ENCODE measurements at regions not wholly inside any gene's neighbourhood (a gene's known extent, or its start where the extent isn't known, plus 50 kb on each side); places are given as distances from the start of the nearest gene placed in this dataset.
"Not testable (repeated sequence)": the region's sequence is repeated elsewhere in the genome, so short reads cannot be mapped to it uniquely, and the experiment has no call there.

DNA sequence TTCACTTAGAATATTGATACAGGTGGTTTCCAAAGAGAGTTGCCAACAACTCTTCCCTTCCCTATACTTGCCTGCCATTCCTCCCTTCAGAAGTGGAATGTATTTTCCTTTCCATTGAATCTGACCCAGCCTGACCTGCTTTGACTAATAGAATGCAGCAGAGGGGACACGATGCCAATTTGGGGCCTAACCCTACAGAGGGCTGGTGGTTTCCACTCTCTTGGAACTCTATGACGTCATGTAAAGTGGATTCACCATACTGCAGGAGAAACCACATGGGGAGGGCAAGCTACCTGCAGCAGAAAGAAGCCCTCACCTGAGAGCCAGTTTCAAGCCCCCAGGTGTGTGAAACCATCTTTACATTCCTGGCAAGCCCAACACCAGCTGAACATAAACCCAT, 98.9 kb upstream of the TRIB2 start:
- intact Hi-C loops (cut with micrococcal nuclease): no loop called here
- no peaks in the 10 kb centered on the region for H3K27me3 Mint-ChIP-seq
- peaks cover 15% of the 10 kb centered on the region for H3K4me1 Mint-ChIP-seq (ENCODE audit: low read depth)
- no peak overlapping the region for H3K27ac Mint-ChIP-seq
- no peak for DNase-seq
- no peaks in the 10 kb centered on the region for H3K9me3 Mint-ChIP-seq
- ChIA-PET CTCF (no interaction called here), POLR2A (no interaction called here)
- no peaks in the 10 kb centered on the region for H3K36me3 Mint-ChIP-seq
- H3K4me3 Mint-ChIP-seq: no peak overlapping the region

GRCh38 chr2:12618576-12618975, 98.2 kb upstream of the TRIB2 start:
- Mint-ChIP-seq H3K36me3 (no peaks in the 10 kb centered on the region), H3K27me3 (no peaks in the 10 kb centered on the region), H3K4me1 (ENCODE audit: low read depth) (peaks cover 15% of the 10 kb centered on the region), H3K9me3 (no peaks in the 10 kb centered on the region), H3K27ac (no peak overlapping the region), H3K4me3 (no peak overlapping the region)
- intact Hi-C loops (cut with micrococcal nuclease): no loop called here
- ChIA-PET CTCF (interaction anchor here (1.7 kb wide), 1 partner anchor 98 kb away, joined by 4 read pairs; no protein-coding TSS in a partner anchor), POLR2A (no interaction called here)
- DNase-seq: no peak

GRCh38 chr2:12619975-12620374, 96.8 kb upstream of the TRIB2 start:
- POLR2A ChIA-PET: no interaction called here
- no peaks in the 10 kb centered on the region for H3K27me3 Mint-ChIP-seq
- H3K4me3 Mint-ChIP-seq: no peak overlapping the region
- peak; percentile 26 for DNase-seq
- no peaks in the 10 kb centered on the region for H3K9me3 Mint-ChIP-seq
- H3K36me3 Mint-ChIP-seq: no peaks in the 10 kb centered on the region
- intact Hi-C loops (cut with micrococcal nuclease): no loop called here
- CTCF ChIA-PET: interaction anchor here (1.7 kb wide), 1 partner anchor 96 kb away, joined by 4 read pairs; no protein-coding TSS in a partner anchor
- peaks cover 17% of the 10 kb centered on the region for H3K4me1 Mint-ChIP-seq (ENCODE audit: low read depth)
- no peak overlapping the region for H3K27ac Mint-ChIP-seq

- intact Hi-C loops (cut with micrococcal nuclease): no loop called here
- H3K4me3 Mint-ChIP-seq: no peak overlapping the region
- ChIA-PET CTCF (no interaction called here), POLR2A (no interaction called here)
- no peak overlapping the region for H3K27ac Mint-ChIP-seq
- no peaks in the 10 kb centered on the region for H3K27me3 Mint-ChIP-seq
- H3K36me3 Mint-ChIP-seq: no peaks in the 10 kb centered on the region
- H3K4me1 Mint-ChIP-seq (ENCODE audit: low read depth): peaks cover 20% of the 10 kb centered on the region
- no peaks in the 10 kb centered on the region for H3K9me3 Mint-ChIP-seq
- DNase-seq: no peak
Observed at GRCh38 chr2:12620759-12621158, 96.0 kb upstream of the TRIB2 start.

- H3K9me3 Mint-ChIP-seq: no peaks in the 10 kb centered on the region
- no peak overlapping the region for H3K27ac Mint-ChIP-seq
- no peaks in the 10 kb centered on the region for H3K27me3 Mint-ChIP-seq
- intact Hi-C loops (cut with micrococcal nuclease): no loop called here
- no peaks in the 10 kb centered on the region for H3K36me3 Mint-ChIP-seq
- CTCF ChIA-PET: no interaction called here
- peaks cover 21% of the 10 kb centered on the region for H3K4me1 Mint-ChIP-seq (ENCODE audit: low read depth)
- DNase-seq: no peak
- no peak overlapping the region for H3K4me3 Mint-ChIP-seq
- POLR2A ChIA-PET: no interaction called here
Observed at GRCh38 chr2:12623051-12623450, 93.7 kb upstream of the TRIB2 start.

- Mint-ChIP-seq H3K27me3 (no peaks in the 10 kb centered on the region), H3K4me3 (no peak overlapping the region), H3K9me3 (no peaks in the 10 kb centered on the region), H3K27ac (no peak overlapping the region), H3K36me3 (no peaks in the 10 kb centered on the region), H3K4me1 (ENCODE audit: low read depth) (peaks cover 21% of the 10 kb centered on the region)
- no peak for DNase-seq
- ChIA-PET POLR2A (interaction anchor here (0.7 kb wide), 1 partner anchor 38 kb away, joined by 3 read pairs; no protein-coding TSS in a partner anchor), CTCF (no interaction called here)
- intact Hi-C loops (cut with micrococcal nuclease): no loop called here
Observed at GRCh38 chr2:12624384-12624783, 92.4 kb upstream of the TRIB2 start.

DNA sequence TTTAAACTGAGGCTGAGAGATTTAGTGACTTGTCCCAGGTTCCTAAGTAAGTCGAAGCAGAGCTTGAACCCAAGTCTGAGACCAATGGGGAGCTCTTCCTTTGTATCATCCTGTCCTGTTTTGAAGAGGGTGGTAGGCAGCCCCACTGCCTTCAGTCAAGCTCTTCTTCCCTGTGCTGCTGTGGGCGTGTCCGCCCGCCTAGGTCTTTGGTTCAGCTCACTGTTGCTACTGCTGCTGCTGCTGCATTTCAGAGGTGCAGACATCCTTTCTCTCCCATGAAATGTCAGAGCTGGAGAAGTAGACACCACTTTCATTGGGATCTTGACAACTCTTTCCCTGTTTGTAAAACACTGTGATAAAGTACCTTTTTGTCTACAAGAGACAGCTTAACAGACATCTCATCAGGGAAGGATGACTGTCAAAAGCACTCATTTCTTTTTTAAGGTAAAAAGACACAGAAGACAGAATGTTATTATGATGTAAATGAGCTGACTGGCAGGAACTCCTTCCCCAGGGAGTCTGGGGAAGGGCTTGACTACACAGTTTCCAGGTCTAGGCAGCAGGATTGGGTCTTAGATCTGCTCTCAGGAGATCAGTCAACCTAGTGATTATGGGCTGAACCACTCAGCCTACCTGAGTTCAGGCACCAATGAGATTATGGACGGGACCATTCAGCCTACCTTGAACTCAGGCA, 91.7 kb upstream of the TRIB2 start:
- Mint-ChIP-seq H3K4me1 (ENCODE audit: low read depth) (peaks cover 17% of the 10 kb centered on the region), H3K27me3 (no peaks in the 10 kb centered on the region), H3K36me3 (no peaks in the 10 kb centered on the region), H3K9me3 (no peaks in the 10 kb centered on the region), H3K4me3 (no peak overlapping the region), H3K27ac (no peak overlapping the region)
- no peak for DNase-seq
- ChIA-PET CTCF (no interaction called here), POLR2A (no interaction called here)
- intact Hi-C loops (cut with micrococcal nuclease): no loop called here

GRCh38 chr2:12628541-12628940, 88.2 kb upstream of the TRIB2 start:
- peaks cover 13% of the 10 kb centered on the region for H3K4me1 Mint-ChIP-seq (ENCODE audit: low read depth)
- CTCF ChIA-PET; H3K4me3 Mint-ChIP-seq; DNase-seq; H3K9me3 Mint-ChIP-seq; H3K27me3 Mint-ChIP-seq; intact Hi-C loops (cut with micrococcal nuclease); POLR2A ChIA-PET; H3K36me3 Mint-ChIP-seq; H3K27ac Mint-ChIP-seq: not testable (repeated sequence)

GRCh38 chr2:12636837-12637581, 79.7 kb upstream of the TRIB2 start:
- POLR2A ChIA-PET: no interaction called here
- CTCF ChIA-PET: interaction anchor here (0.7 kb wide), 1 partner anchor 12 kb away, joined by 3 read pairs; no protein-coding TSS in a partner anchor
- H3K4me1 Mint-ChIP-seq (ENCODE audit: low read depth): peaks cover 26% of the 10 kb centered on the region
- DNase-seq: no peak
- no peaks in the 10 kb centered on the region for H3K36me3 Mint-ChIP-seq
- H3K27ac Mint-ChIP-seq: no peak overlapping the region
- intact Hi-C loops (cut with micrococcal nuclease): no loop called here
- H3K27me3 Mint-ChIP-seq: no peaks in the 10 kb centered on the region
- no peak overlapping the region for H3K4me3 Mint-ChIP-seq
- H3K9me3 Mint-ChIP-seq: no peaks in the 10 kb centered on the region

DNA sequence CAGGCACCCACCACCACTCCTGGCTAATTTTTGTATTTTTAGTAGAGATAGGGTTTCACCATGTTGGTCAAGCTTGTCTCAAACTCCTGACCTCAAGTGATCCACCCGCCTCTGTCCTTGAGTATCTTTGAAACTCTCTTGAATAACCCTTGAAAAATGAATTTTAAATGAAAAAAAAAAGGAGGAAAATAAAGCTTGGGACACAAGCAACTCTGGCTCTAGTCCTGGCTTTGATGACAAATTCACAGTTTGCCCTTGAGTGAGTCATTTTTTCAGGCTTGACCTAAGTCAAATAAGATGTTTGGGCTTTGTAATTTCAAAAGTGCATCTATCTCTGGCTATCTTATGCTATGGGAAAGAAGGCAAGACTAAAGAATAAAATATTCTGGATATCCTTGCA, 79.0 kb upstream of the TRIB2 start:
- no peaks in the 10 kb centered on the region for H3K36me3 Mint-ChIP-seq
- peaks cover 26% of the 10 kb centered on the region for H3K4me1 Mint-ChIP-seq (ENCODE audit: low read depth)
- no peak overlapping the region for H3K4me3 Mint-ChIP-seq
- ChIA-PET POLR2A (interaction anchor here (0.6 kb wide), 1 partner anchor 25 kb away, joined by 7 read pairs; no protein-coding TSS in a partner anchor), CTCF (interaction anchor here (0.7 kb wide), 1 partner anchor 11 kb away, joined by 3 read pairs; no protein-coding TSS in a partner anchor)
- DNase-seq: no peak
- no peak overlapping the region for H3K27ac Mint-ChIP-seq
- intact Hi-C loops (cut with micrococcal nuclease): no loop called here
- no peaks in the 10 kb centered on the region for H3K27me3 Mint-ChIP-seq
- H3K9me3 Mint-ChIP-seq: no peaks in the 10 kb centered on the region

DNA sequence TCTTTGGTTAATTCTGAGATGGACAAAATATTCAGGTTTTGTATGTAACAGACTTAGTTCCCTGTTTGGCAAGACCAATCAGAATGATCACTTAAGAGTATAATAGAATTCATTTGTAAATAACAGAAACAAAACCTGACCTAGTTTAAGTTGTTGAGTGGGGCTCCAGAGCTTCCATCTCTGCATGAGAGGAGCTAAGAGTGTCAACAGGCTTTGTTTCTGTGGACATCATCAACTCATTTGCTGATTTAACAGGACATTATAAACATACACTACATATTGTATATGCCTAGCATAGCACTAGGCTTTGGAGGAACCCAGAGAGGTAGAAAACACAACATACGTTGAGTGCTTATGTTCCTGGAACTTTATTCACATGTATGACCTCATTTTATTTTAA, 75.3 kb upstream of the TRIB2 start:
- Mint-ChIP-seq H3K4me1 (ENCODE audit: low read depth) (peaks cover 18% of the 10 kb centered on the region), H3K36me3 (no peaks in the 10 kb centered on the region), H3K9me3 (peaks cover 9% of the 10 kb centered on the region), H3K27me3 (no peaks in the 10 kb centered on the region), H3K27ac (no peak overlapping the region), H3K4me3 (no peak overlapping the region)
- intact Hi-C loops (cut with micrococcal nuclease): no loop called here
- no peak for DNase-seq
- ChIA-PET CTCF (no interaction called here), POLR2A (no interaction called here)

GRCh38 chr2:12642332-12642731, 74.4 kb upstream of the TRIB2 start:
- Mint-ChIP-seq H3K4me3 (no peak overlapping the region), H3K36me3 (peaks cover 4% of the 10 kb centered on the region)
- POLR2A ChIA-PET: no interaction called here

GRCh38 chr2:12642859-12643258, 73.9 kb upstream of the TRIB2 start:
- no peak overlapping the region for H3K27ac Mint-ChIP-seq
- H3K27me3 Mint-ChIP-seq: no peaks in the 10 kb centered on the region
- peaks cover 10% of the 10 kb centered on the region for H3K4me1 Mint-ChIP-seq (ENCODE audit: low read depth)
- intact Hi-C loops (cut with micrococcal nuclease): no loop called here
- ChIA-PET POLR2A (no interaction called here), CTCF (no interaction called here)
- no peak overlapping the region for H3K4me3 Mint-ChIP-seq
- DNase-seq: no peak
- H3K36me3 Mint-ChIP-seq: peaks cover 4% of the 10 kb centered on the region
- H3K9me3 Mint-ChIP-seq: peaks cover 13% of the 10 kb centered on the region

More at GRCh38 chr2:12642332-12642731, 74.4 kb upstream of the TRIB2 start:
- H3K9me3 Mint-ChIP-seq: peaks cover 13% of the 10 kb centered on the region
- intact Hi-C loops (cut with micrococcal nuclease): no loop called here
- H3K27ac Mint-ChIP-seq: no peak overlapping the region
- no peaks in the 10 kb centered on the region for H3K27me3 Mint-ChIP-seq
- no peak for DNase-seq
- CTCF ChIA-PET: no interaction called here
- H3K4me1 Mint-ChIP-seq (ENCODE audit: low read depth): peaks cover 10% of the 10 kb centered on the region

Data from activated CD4-positive, alpha-beta memory T cell treated with anti-CD3 and anti-CD28 coated beads for 36 hours (primary cell).